ENCODE measurements at regions not wholly inside any gene's neighbourhood (a gene's known extent, or its start where the extent isn't known, plus 50 kb on each side); places are given as distances from the start of the nearest gene placed in this dataset.

GRCh38 chr3:150144191-150144708, 173.6 kb upstream of the PFN2 start:
- no peak overlapping the region for H3K9ac ChIP-seq (ENCODE audit: low read depth in 2 of 2, low read length in 2 of 2)
- no peak for DNase-seq
- H3K36me3 ChIP-seq = no peaks in the 10 kb centered on the region
- no peak overlapping the region for H3K27ac ChIP-seq
- no peaks in the 10 kb centered on the region for H3K4me1 ChIP-seq
- no peak overlapping the region for H3K4me3 ChIP-seq
- H3K27me3 ChIP-seq = no peaks in the 10 kb centered on the region
- no peaks in the 10 kb centered on the region for H3K9me3 ChIP-seq
- TF ChIP-seq CTCF (IDR thresholded peaks at IDR 0.05) = no peak
- intact Hi-C loops (cut with DNase I) = no loop called here

GRCh38 chr3:150142936-150143335, 172.2 kb upstream of the PFN2 start:
- intact Hi-C loops (cut with DNase I) = no loop called here
- H3K9me3 ChIP-seq = no peaks in the 10 kb centered on the region
- no peaks in the 10 kb centered on the region for H3K27me3 ChIP-seq
- H3K9ac ChIP-seq (ENCODE audit: low read depth in 2 of 2, low read length in 2 of 2) = no peak overlapping the region
- H3K36me3 ChIP-seq = no peaks in the 10 kb centered on the region
- no peak for TF ChIP-seq CTCF (IDR thresholded peaks at IDR 0.05)
- H3K4me3 ChIP-seq = no peak overlapping the region
- H3K4me1 ChIP-seq = no peaks in the 10 kb centered on the region
- no peak for DNase-seq
- no peak overlapping the region for H3K27ac ChIP-seq

GRCh38 chr3:150141790-150142326, 171.2 kb upstream of the PFN2 start:
- Histone ChIP-seq H3K4me3 (no peak overlapping the region), H3K9ac (ENCODE audit: low read depth in 2 of 2, low read length in 2 of 2) (no peak overlapping the region), H3K36me3 (no peaks in the 10 kb centered on the region), H3K4me1 (no peaks in the 10 kb centered on the region), H3K27me3 (no peaks in the 10 kb centered on the region), H3K27ac (no peak overlapping the region), H3K9me3 (no peaks in the 10 kb centered on the region)
- DNase-seq = no peak
- TF ChIP-seq CTCF (IDR thresholded peaks at IDR 0.05) = no peak
- intact Hi-C loops (cut with DNase I) = no loop called here

- intact Hi-C loops (cut with DNase I) = no loop called here
- no peaks in the 10 kb centered on the region for H3K27me3 ChIP-seq
- no peaks in the 10 kb centered on the region for H3K9me3 ChIP-seq
- H3K4me3 ChIP-seq = no peak overlapping the region
- no peak overlapping the region for H3K9ac ChIP-seq (ENCODE audit: low read depth in 2 of 2, low read length in 2 of 2)
- no peaks in the 10 kb centered on the region for H3K36me3 ChIP-seq
- no peak for DNase-seq
- no peak overlapping the region for H3K27ac ChIP-seq
- H3K4me1 ChIP-seq = no peaks in the 10 kb centered on the region
- no peak for TF ChIP-seq CTCF (IDR thresholded peaks at IDR 0.05)
Measured at GRCh38 chr3:150140614-150141321, 170.1 kb upstream of the PFN2 start.

GRCh38 chr3:150138824-150139223, 168.1 kb upstream of the PFN2 start:
- Histone ChIP-seq H3K9ac (ENCODE audit: low read depth in 2 of 2, low read length in 2 of 2) (no peak overlapping the region), H3K4me3 (no peak overlapping the region), H3K36me3 (no peaks in the 10 kb centered on the region), H3K4me1 (no peaks in the 10 kb centered on the region), H3K9me3 (no peaks in the 10 kb centered on the region), H3K27me3 (no peaks in the 10 kb centered on the region), H3K27ac (no peak overlapping the region)
- DNase-seq = no peak
- intact Hi-C loops (cut with DNase I) = no loop called here
- TF ChIP-seq CTCF (IDR thresholded peaks at IDR 0.05) = no peak
